HUES48 (cell line): ENCODE measurements at regions not wholly inside any gene's neighbourhood (a gene's known extent, or its start where the extent isn't known, plus 50 kb on each side); places are given as distances from the start of the nearest gene placed in this dataset.

ENCODE experiments used
- H3K27ac ChIP-seq: one replicate; pipeline ENCODE4 v1.7.0; 2013; ENCODE audit warnings: low read depth, low read length, inconsistent platforms
- H3K27me3 ChIP-seq: 2 replicates; pipeline ENCODE4 v1.6.1; 2013; ENCODE audit warnings: mild to moderate bottlenecking, low read length; ENCODE audit not compliant: control insufficient read depth, insufficient read depth
- H3K36me3 ChIP-seq: 2 replicates; pipeline ENCODE4 v1.6.1; 2013; ENCODE audit warnings: low read length; ENCODE audit not compliant: control insufficient read depth, insufficient read depth
- H3K4me1 ChIP-seq: 2 replicates; pipeline ENCODE4 v1.6.1; 2013; ENCODE audit warnings: mild to moderate bottlenecking, low read length; ENCODE audit not compliant: control insufficient read depth, insufficient read depth
- H3K4me3 ChIP-seq: 2 replicates; pipeline ENCODE4 v1.5.1; 2013; ENCODE audit warnings: mild to moderate bottlenecking, low read depth, low read length
- H3K9ac ChIP-seq: 2 replicates; pipeline ENCODE4 v1.6.1; 2013; ENCODE audit warnings: mild to moderate bottlenecking, low read depth, low read length, moderate library complexity
- H3K9me3 ChIP-seq: 2 replicates; pipeline ENCODE4 v1.6.1; 2013; ENCODE audit warnings: low read length; ENCODE audit not compliant: control insufficient read depth, insufficient read depth

- Histone ChIP-seq H3K9me3 (peaks cover 57% of the 10 kb centered on the region), H3K4me1 (no peaks in the 10 kb centered on the region), H3K9ac (no peak overlapping the region), H3K27ac (no peak overlapping the region), H3K4me3 (no peak overlapping the region), H3K27me3 (no peaks in the 10 kb centered on the region), H3K36me3 (no peaks in the 10 kb centered on the region)
Observed at GRCh38 chrX:79235899-79236298, 91.4 kb downstream of the GPR174 start.

GRCh38 chrX:79231662-79232061, 87.2 kb downstream of the GPR174 start:
- Histone ChIP-seq H3K27ac (no peak overlapping the region), H3K4me3 (no peak overlapping the region)

More at GRCh38 chrX:79231662-79232061, 87.2 kb downstream of the GPR174 start:
- Histone ChIP-seq H3K9me3 (peaks cover 48% of the 10 kb centered on the region), H3K4me1 (no peaks in the 10 kb centered on the region), H3K36me3 (no peaks in the 10 kb centered on the region), H3K27me3 (no peaks in the 10 kb centered on the region), H3K9ac (no peak overlapping the region)
